NB4 (cell line): ENCODE measurements at regions not wholly inside any gene's neighbourhood (a gene's known extent, or its start where the extent isn't known, plus 50 kb on each side); places are given as distances from the start of the nearest gene placed in this dataset.

Source experiments
- DNase-seq: peaks from one replicate; pipeline ENCODE4 v3.0.0; 2010; ENCODE audit warnings: low read depth
- H3K4me3 ChIP-seq: one replicate; pipeline ENCODE4 v1.5.1; 2011; ENCODE audit warnings: mild to moderate bottlenecking, low read depth, low read length, moderate library complexity
- CTCF ChIP-seq: IDR thresholded peaks from one replicate; pipeline ENCODE4 v1.5.1; 2012; ENCODE audit warnings: low read depth, low read length
- MAX ChIP-seq: IDR thresholded peaks from 2 replicates; pipeline ENCODE4 v1.6.1; 2011; ENCODE audit warnings: low read depth, low read length
- MYC ChIP-seq: IDR thresholded peaks from 2 replicates; pipeline ENCODE4 v1.6.1; 2011; ENCODE audit warnings: low read depth, low read length
- POLR2A ChIP-seq: IDR thresholded peaks from 2 replicates; pipeline ENCODE4 v1.6.1; 2011; ENCODE audit warnings: mild to moderate bottlenecking; ENCODE audit not compliant: insufficient read length; ENCODE audit errors: extremely low read depth

GRCh38 chr12:5230156-5230555 is 186.5 kb downstream of the KCNA5 start:
- TF ChIP-seq POLR2A (no peak), MAX (no peak), CTCF (no peak), MYC (no peak)
- DNase-seq: no peak

GRCh38 chr12:5230861-5231260 is 187.2 kb downstream of the KCNA5 start:
- TF ChIP-seq MAX (no peak), CTCF (no peak)
- H3K4me3 ChIP-seq: no peak overlapping the region
- DNase-seq: no peak

More at GRCh38 chr12:5230156-5230555, 186.5 kb downstream of the KCNA5 start:
- no peak overlapping the region for H3K4me3 ChIP-seq

GRCh38 chr12:5232291-5232690 is 188.6 kb downstream of the KCNA5 start:
- no peak for DNase-seq
- no peak overlapping the region for H3K4me3 ChIP-seq
- no peak for TF ChIP-seq MAX
- no peak for TF ChIP-seq MYC
- TF ChIP-seq POLR2A: no peak
- no peak for TF ChIP-seq CTCF

GRCh38 chr12:5232826-5233500 is 189.3 kb downstream of the KCNA5 start:
- TF ChIP-seq CTCF: no peak
- TF ChIP-seq POLR2A: no peak
- no peak for TF ChIP-seq MYC
- TF ChIP-seq MAX: no peak
- no peak for DNase-seq
- no peak overlapping the region for H3K4me3 ChIP-seq

GRCh38 chr12:5236022-5236640 is 192.5 kb downstream of the KCNA5 start:
- H3K4me3 ChIP-seq: no peak overlapping the region
- DNase-seq: no peak
- TF ChIP-seq MYC: no peak
- TF ChIP-seq CTCF: no peak
- TF ChIP-seq MAX: no peak
- no peak for TF ChIP-seq POLR2A
